Astrocyte of the spinal cord (primary cell): ENCODE measurements at regions not wholly inside any gene's neighbourhood (a gene's known extent, or its start where the extent isn't known, plus 50 kb on each side); places are given as distances from the start of the nearest gene placed in this dataset.

ENCODE experiments used
- DNase-seq: peaks from one replicate; pipeline ENCODE4 v3.0.0; 2011; ENCODE audit warnings: low read depth, low spot score
- H3K4me3 ChIP-seq: 2 replicates; pipeline ENCODE4 v1.5.1; 2011; ENCODE audit warnings: low read depth, mild to moderate bottlenecking, low read length, moderate library complexity
- CTCF ChIP-seq: IDR thresholded peaks from 2 replicates; pipeline ENCODE4 v1.5.1; 2012; ENCODE audit warnings: low read depth, mild to moderate bottlenecking, low read length, inconsistent platforms
- in situ Hi-C: cut with HindIII; loops from 2 replicates; pipeline ENCODE4 v1.10.0; 2017; ENCODE audit warnings: low sequenced_read_pairs

- TF ChIP-seq CTCF, result no peak
- in situ Hi-C loops, result no loop called here
- DNase-seq, result peak; percentile 20
- H3K4me3 ChIP-seq, result no peak overlapping the region
Measured at GRCh38 chr3:88611826-88612326, 462.1 kb downstream of the C3orf38 start.

DNA sequence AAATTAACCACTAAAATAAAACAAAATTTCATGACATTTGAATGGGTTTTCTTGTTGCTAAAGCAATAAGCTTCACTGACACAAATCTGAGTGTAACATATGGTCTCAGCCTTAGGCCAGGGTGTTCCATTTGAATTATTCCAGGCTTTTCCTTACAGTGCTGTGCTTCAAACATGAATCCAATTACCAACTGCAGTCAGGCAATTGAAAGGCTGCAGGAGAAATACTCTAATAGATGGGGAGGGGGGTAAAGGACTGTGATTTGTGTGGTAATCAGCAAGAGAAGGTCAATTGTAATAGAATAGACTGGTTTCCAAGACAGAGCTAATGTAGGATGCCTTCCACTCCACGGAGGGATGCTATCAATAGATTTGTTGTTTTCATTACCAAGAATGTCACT lies 466.7 kb downstream of the C3orf38 start:
- no peak for TF ChIP-seq CTCF
- in situ Hi-C loops, result no loop called here
- no peak for DNase-seq
- no peak overlapping the region for H3K4me3 ChIP-seq

DNA sequence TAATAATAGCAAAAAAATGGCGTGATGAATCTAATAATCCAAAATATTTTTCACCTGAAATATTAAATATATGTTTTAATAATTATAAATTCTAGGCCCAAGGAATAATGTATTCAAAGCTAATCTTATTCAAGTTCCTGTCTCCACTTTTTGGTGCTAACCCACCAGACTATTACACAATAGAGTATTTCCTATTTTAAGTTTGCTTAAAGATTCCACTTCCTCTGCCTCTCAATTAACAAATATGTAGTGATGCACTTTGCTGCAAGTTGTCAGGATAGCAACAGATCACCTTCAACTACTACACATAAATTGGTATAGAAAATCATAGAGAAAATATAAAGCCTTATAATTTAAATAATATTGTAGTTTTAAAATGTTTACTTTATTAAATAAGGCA lies 467.5 kb downstream of the C3orf38 start:
- DNase-seq, result no peak
- H3K4me3 ChIP-seq, result no peak overlapping the region
- in situ Hi-C loops, result no loop called here
- TF ChIP-seq CTCF, result no peak

- in situ Hi-C loops, result no loop called here
- DNase-seq, result no peak
- TF ChIP-seq CTCF, result no peak
- H3K4me3 ChIP-seq, result no peak overlapping the region
Measured at GRCh38 chr3:88618021-88618645, 468.4 kb downstream of the C3orf38 start.

GRCh38 chr3:88621586-88621985 lies 471.8 kb downstream of the C3orf38 start:
- no peak overlapping the region for H3K4me3 ChIP-seq
- in situ Hi-C loops, result no loop called here
- no peak for TF ChIP-seq CTCF
- DNase-seq, result no peak

DNA sequence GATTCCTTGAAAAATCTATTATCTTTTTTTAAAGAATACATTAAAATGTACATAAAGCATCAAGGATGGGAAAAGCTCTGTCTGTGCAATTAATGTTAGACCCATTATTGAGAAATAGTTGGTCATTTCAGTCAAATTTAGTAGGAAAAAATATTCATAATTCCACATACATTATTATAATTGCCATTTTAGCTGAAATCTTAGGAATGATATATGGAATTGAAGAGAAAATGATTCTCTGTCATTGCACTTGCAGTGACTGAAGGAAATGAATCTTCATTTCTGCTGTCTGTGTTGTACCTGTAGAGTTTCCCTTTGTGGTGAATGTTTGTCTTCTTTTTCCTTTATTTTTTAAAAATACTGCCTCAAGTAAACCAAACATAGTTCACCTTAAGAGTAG lies 473.9 kb downstream of the C3orf38 start:
- TF ChIP-seq CTCF, result no peak
- no peak overlapping the region for H3K4me3 ChIP-seq
- no peak for DNase-seq
- in situ Hi-C loops, result no loop called here
